Endothelial cell (in vitro differentiated cells): ENCODE measurements at regions not wholly inside any gene's neighbourhood (a gene's known extent, or its start where the extent isn't known, plus 50 kb on each side); places are given as distances from the start of the nearest gene placed in this dataset.

Source experiments
- DNase-seq: peaks from one replicate; pipeline ENCODE4 v3.0.0; 2021; ENCODE audit warnings: low spot score
- H3K27ac Mint-ChIP-seq: one replicate; pipeline ENCODE4 v1.8.0; 2021; ENCODE audit warnings: mixed read lengths, inconsistent platforms; ENCODE audit not compliant: unreplicated experiment
- H3K27me3 Mint-ChIP-seq: one replicate; pipeline ENCODE4 v1.8.0; 2021; ENCODE audit warnings: mild to moderate bottlenecking, moderate library complexity, mixed read lengths, inconsistent platforms; ENCODE audit not compliant: unreplicated experiment
- H3K36me3 Mint-ChIP-seq: one replicate; pipeline ENCODE4 v1.8.0; 2021; ENCODE audit warnings: mild to moderate bottlenecking, low read depth, mixed read lengths, inconsistent platforms; ENCODE audit not compliant: unreplicated experiment
- H3K4me1 Mint-ChIP-seq: one replicate; pipeline ENCODE4 v1.8.0; 2021; ENCODE audit warnings: mild to moderate bottlenecking, mixed read lengths, inconsistent platforms; ENCODE audit not compliant: unreplicated experiment
- H3K4me3 Mint-ChIP-seq: one replicate; pipeline ENCODE4 v1.8.0; 2021; ENCODE audit warnings: mild to moderate bottlenecking, mixed read lengths, inconsistent platforms; ENCODE audit not compliant: unreplicated experiment
- H3K9me3 Mint-ChIP-seq: one replicate; pipeline ENCODE4 v1.8.0; 2021; ENCODE audit warnings: mixed read lengths, inconsistent platforms; ENCODE audit not compliant: unreplicated experiment
- CTCF ChIP-seq: fragments of 200-600 bp; sonication (generic); IDR thresholded peaks from one replicate; pipeline ENCODE4 v1.5.0; 2021; ENCODE audit warnings: antibody characterized with exemption; ENCODE audit not compliant: unreplicated experiment

GRCh38 chr18:37714691-37715090 is 149.1 kb upstream of the CELF4 start:
- no peak for TF ChIP-seq CTCF
- no peak for DNase-seq
- Mint-ChIP-seq H3K4me3 (no peak overlapping the region), H3K27me3 (no peaks in the 10 kb centered on the region), H3K27ac (no peak overlapping the region), H3K4me1 (no peaks in the 10 kb centered on the region), H3K9me3 (no peaks in the 10 kb centered on the region), H3K36me3 (no peaks in the 10 kb centered on the region)

- Mint-ChIP-seq H3K27me3 (no peaks in the 10 kb centered on the region), H3K36me3 (no peaks in the 10 kb centered on the region), H3K4me3 (no peak overlapping the region), H3K27ac (no peak overlapping the region), H3K4me1 (no peaks in the 10 kb centered on the region), H3K9me3 (no peaks in the 10 kb centered on the region)
- no peak for DNase-seq
- TF ChIP-seq CTCF: no peak
Measured at GRCh38 chr18:37712776-37713175, 147.2 kb upstream of the CELF4 start.

GRCh38 chr18:37711766-37712505 is 146.3 kb upstream of the CELF4 start:
- H3K36me3 Mint-ChIP-seq: no peaks in the 10 kb centered on the region
- H3K9me3 Mint-ChIP-seq: no peaks in the 10 kb centered on the region
- no peak overlapping the region for H3K4me3 Mint-ChIP-seq
- H3K27ac Mint-ChIP-seq: no peak overlapping the region
- H3K27me3 Mint-ChIP-seq: no peaks in the 10 kb centered on the region
- no peak for DNase-seq
- H3K4me1 Mint-ChIP-seq: no peaks in the 10 kb centered on the region
- TF ChIP-seq CTCF: no peak

GRCh38 chr18:37710726-37711125 is 145.1 kb upstream of the CELF4 start:
- H3K4me3 Mint-ChIP-seq: no peak overlapping the region
- no peak overlapping the region for H3K27ac Mint-ChIP-seq
- no peaks in the 10 kb centered on the region for H3K4me1 Mint-ChIP-seq
- H3K27me3 Mint-ChIP-seq: no peaks in the 10 kb centered on the region
- TF ChIP-seq CTCF: no peak
- no peaks in the 10 kb centered on the region for H3K9me3 Mint-ChIP-seq
- no peak for DNase-seq
- no peaks in the 10 kb centered on the region for H3K36me3 Mint-ChIP-seq

DNA sequence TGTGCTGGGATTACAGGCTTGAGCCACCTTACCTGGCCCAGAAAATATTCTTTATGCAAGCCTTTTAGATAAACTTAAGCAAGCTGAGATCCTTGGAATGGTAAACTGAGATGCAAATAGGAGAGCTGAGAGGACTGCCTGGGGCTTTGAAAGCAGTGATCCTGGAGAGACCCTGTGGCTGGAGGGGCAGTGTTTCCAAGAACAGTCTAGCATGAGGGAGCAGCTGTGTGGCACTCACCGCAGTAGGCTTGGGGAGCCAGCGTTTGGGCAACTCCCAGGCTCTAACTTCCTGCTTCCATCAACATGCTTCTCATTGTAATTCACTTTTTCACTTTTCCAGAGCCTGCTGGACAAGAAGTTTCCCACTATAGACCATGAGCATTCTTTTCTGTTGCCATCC is 144.1 kb upstream of the CELF4 start:
- no peak for DNase-seq
- no peaks in the 10 kb centered on the region for H3K27me3 Mint-ChIP-seq
- no peak for TF ChIP-seq CTCF
- H3K4me1 Mint-ChIP-seq: no peaks in the 10 kb centered on the region
- H3K36me3 Mint-ChIP-seq: no peaks in the 10 kb centered on the region
- H3K9me3 Mint-ChIP-seq: no peaks in the 10 kb centered on the region
- no peak overlapping the region for H3K4me3 Mint-ChIP-seq
- H3K27ac Mint-ChIP-seq: no peak overlapping the region
